Ascending aorta (tissue), 2 donors: ENCODE measurements at regions not wholly inside any gene's neighbourhood (a gene's known extent, or its start where the extent isn't known, plus 50 kb on each side); places are given as distances from the start of the nearest gene placed in this dataset.
"Not testable (repeated sequence)": the region's sequence is repeated elsewhere in the genome, so short reads cannot be mapped to it uniquely, and the experiment has no call there.

Experiments used
- DNase-seq, 2 donors: peaks; one replicate each; pipeline ENCODE4 v3.0.0-alpha.2; 2019; ENCODE audit warnings: low spot score in 2 of 2
- H3K27ac ChIP-seq, 2 donors: fragments of 200-600 bp; sonication (generic); one replicate each; pipeline ENCODE4 v1.5.1; 2016 to 2017; ENCODE audit warnings: mild to moderate bottlenecking in 1 of 2
- H3K27me3 ChIP-seq: fragments of 200-600 bp; sonication (generic); one replicate; pipeline ENCODE4 v1.5.1; 2017
- H3K36me3 ChIP-seq, 2 donors: fragments of 200-600 bp; sonication (generic); one replicate each; pipeline ENCODE4 v1.5.1; 2016
- H3K4me1 ChIP-seq, 2 donors: fragments of 200-600 bp; sonication (generic); one replicate each; pipeline ENCODE4 v1.5.1; 2016 to 2017; ENCODE audit warnings: mild to moderate bottlenecking in 1 of 2
- H3K4me3 ChIP-seq, 2 donors: fragments of 200-600 bp; sonication (generic); one replicate each; pipeline ENCODE4 v1.5.1; 2016 to 2017; ENCODE audit warnings: mild to moderate bottlenecking in 1 of 2
- H3K9me3 ChIP-seq, 2 donors: fragments of 200-600 bp; sonication (generic); one replicate each; pipeline ENCODE4 v1.5.1; 2016
- intact Hi-C: fragments of 100-400 bp; cut with DNase I; formaldehyde crosslinking; loops from one replicate; pipeline ENCODE4 v1.15.1; 2023
- TF ChIP-seq, protein P1 (sequence below), 3 experiments: fragments of 200-600 bp in 2 of 3; fragments of 450-650 bp in 1 of 3; sonication (generic) in 2 of 3; IDR thresholded peaks; one replicate each; pipeline ENCODE4 v1.5.1; 2016 to 2019; ENCODE audit warnings: antibody characterized with exemption in 3 of 3, mild to moderate bottlenecking in 1 of 3, moderate library complexity in 1 of 3

DNA sequence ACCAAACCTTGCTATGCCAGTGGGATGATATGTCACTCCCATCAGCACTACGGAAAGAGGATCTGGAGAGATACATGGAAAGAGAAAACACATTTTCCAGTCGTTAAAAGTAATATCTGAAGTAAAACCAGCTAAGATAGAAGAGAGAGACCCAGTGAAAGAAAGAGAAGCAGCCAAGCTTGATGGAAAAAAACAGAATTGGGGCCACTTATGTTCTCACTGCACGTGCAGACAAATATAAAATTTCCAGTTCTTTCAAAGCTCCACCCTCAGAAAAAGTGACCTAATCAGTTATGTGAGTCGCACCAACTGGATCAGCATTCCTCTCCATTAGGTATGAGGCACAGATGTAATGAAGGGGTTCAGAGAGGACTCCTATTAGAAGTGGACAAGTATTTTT, 266.1 kb downstream of the MTERF1 start:
- Histone ChIP-seq H3K36me3 (no peaks in the 10 kb centered on the region), H3K4me1 (no peaks in the 10 kb centered on the region), H3K27ac (no peak overlapping the region), H3K9me3 (no peaks in the 10 kb centered on the region), H3K4me3 (no peak overlapping the region), H3K27me3 (no peaks in the 10 kb centered on the region)
- TF ChIP-seq, protein P1, sequence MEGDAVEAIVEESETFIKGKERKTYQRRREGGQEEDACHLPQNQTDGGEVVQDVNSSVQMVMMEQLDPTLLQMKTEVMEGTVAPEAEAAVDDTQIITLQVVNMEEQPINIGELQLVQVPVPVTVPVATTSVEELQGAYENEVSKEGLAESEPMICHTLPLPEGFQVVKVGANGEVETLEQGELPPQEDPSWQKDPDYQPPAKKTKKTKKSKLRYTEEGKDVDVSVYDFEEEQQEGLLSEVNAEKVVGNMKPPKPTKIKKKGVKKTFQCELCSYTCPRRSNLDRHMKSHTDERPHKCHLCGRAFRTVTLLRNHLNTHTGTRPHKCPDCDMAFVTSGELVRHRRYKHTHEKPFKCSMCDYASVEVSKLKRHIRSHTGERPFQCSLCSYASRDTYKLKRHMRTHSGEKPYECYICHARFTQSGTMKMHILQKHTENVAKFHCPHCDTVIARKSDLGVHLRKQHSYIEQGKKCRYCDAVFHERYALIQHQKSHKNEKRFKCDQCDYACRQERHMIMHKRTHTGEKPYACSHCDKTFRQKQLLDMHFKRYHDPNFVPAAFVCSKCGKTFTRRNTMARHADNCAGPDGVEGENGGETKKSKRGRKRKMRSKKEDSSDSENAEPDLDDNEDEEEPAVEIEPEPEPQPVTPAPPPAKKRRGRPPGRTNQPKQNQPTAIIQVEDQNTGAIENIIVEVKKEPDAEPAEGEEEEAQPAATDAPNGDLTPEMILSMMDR (IDR thresholded peaks at IDR 0.05): no peak
- intact Hi-C loops: no loop called here
- no peak for DNase-seq

DNA sequence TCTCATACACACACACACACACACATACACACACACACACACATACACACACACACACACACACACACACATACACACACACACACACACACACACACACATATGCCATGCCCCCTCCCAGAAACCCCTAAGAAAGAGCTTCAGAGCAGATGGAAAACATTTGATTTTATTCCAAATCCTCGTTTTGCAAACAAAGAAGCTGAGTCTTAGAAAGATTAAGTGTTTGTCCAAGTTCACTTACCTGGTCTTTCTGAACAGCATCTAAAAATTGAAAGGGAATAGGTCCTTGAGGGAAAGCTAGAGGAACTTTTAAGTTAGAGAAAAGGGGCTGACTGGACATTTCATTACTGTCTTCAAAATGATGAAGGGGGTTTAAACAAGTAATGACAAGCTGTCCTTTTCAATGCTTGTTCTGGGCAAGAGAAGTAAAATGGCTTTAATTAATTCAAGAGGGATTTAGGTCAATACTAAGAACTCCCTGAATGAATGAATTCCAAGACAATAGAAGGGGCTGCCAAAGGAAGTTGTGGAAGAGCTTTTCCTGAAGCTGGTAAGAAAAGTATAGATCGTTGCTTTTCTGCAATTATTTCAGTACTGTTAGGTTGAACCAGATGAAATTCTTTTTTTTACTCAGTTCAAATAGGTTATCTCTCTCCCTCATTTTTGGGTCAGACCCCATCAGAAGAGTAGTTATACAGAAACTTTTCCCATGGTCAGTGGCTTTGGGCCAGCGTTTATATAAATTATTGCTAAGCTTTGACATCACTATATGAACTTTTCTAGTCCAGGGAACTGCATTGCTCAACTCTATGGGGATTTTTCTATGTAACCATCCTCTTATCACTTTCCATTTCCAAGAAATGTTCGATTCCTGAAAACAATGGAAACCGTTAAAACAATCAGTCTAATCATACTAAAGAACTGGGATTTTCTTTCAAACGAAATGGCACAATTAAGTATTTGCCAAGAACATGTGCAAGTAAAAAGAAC, 261.4 kb downstream of the MTERF1 start:
- DNase-seq: no peak
- no peaks in the 10 kb centered on the region for H3K36me3 ChIP-seq
- intact Hi-C loops: no loop called here
- H3K4me3 ChIP-seq: no peak overlapping the region
- TF ChIP-seq, protein P1 (IDR thresholded peaks at IDR 0.05): no peak
- no peaks in the 10 kb centered on the region for H3K27me3 ChIP-seq
- H3K27ac ChIP-seq: no peak overlapping the region
- no peaks in the 10 kb centered on the region for H3K9me3 ChIP-seq
- no peaks in the 10 kb centered on the region for H3K4me1 ChIP-seq

DNA sequence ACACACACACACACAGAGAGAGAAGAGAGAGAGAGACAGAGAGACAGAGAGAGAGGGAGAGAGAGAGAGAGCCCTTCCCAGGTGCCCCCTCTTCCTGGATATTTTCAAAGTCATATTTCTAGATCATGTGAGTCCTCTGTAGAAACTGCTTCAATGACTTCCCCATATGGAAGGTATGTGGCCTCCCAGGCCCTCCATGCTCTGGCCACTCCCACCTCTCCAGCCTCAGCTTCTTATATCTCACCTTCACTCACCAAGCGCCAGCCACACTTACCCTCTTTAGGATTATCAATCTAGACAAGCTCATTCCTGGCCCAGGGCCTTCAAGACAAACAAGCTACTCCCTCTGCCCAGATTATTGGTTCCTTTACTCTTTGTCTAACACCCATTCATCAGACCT, 259.7 kb downstream of the MTERF1 start:
- intact Hi-C loops: no loop called here
- H3K27ac ChIP-seq: no peak overlapping the region
- no peaks in the 10 kb centered on the region for H3K36me3 ChIP-seq
- H3K4me3 ChIP-seq: no peak overlapping the region
- no peaks in the 10 kb centered on the region for H3K27me3 ChIP-seq
- TF ChIP-seq, protein P1 (IDR thresholded peaks at IDR 0.05): no peak
- DNase-seq: no peak
- H3K4me1 ChIP-seq: no peaks in the 10 kb centered on the region
- no peaks in the 10 kb centered on the region for H3K9me3 ChIP-seq

DNA sequence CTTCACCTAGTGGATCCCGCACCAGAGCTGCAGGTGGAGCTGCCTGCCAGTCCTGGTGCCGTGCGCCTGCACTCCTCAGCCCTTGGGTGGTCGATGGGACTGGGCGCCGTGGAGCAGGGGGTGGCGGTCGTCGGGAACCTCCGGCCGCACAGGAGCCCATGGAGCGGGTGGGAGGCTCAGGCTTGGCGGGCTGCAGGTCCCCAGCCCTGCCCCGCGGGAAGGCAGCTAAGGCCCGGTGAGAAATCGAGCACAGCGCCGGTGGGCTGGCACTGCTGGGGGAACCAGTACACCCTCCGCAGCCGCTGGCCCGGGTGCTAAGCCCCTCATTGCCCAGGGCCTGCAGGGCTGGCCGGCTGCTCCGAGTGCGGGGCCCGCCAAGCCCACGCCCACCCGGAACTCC, 253.2 kb downstream of the MTERF1 start:
- H3K27me3 ChIP-seq, intact Hi-C loops, H3K4me1 ChIP-seq, DNase-seq, H3K4me3 ChIP-seq, H3K36me3 ChIP-seq, H3K27ac ChIP-seq, H3K9me3 ChIP-seq: not testable (repeated sequence)

DNA sequence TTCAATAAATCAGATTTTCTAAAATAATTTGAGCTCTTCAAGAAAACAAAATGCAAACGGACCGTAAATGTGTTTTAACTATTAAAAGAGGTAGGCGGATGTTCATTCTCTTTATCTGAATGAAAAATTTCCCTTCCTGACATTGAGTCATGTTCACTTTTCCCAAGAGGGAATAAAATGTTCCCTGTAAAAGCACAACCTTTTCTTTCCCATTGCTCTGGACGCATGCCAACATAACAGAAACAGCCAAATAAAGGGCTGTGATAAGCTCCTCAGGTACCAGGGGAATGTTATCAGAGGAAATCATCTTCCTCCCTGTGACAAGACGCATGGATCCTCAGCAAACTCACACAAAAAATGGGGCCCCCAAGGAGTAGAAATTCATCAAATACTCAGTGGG, 251.8 kb downstream of the MTERF1 start:
- no peaks in the 10 kb centered on the region for H3K9me3 ChIP-seq
- no peaks in the 10 kb centered on the region for H3K36me3 ChIP-seq
- no peak overlapping the region for H3K4me3 ChIP-seq
- TF ChIP-seq, protein P1 (IDR thresholded peaks at IDR 0.05): no peak
- H3K27ac ChIP-seq: no peak overlapping the region
- no peaks in the 10 kb centered on the region for H3K27me3 ChIP-seq
- no peak for DNase-seq
- H3K4me1 ChIP-seq: peaks cover 0 to 7% of the 10 kb centered on the region in 2 donors
- intact Hi-C loops: no loop called here

DNA sequence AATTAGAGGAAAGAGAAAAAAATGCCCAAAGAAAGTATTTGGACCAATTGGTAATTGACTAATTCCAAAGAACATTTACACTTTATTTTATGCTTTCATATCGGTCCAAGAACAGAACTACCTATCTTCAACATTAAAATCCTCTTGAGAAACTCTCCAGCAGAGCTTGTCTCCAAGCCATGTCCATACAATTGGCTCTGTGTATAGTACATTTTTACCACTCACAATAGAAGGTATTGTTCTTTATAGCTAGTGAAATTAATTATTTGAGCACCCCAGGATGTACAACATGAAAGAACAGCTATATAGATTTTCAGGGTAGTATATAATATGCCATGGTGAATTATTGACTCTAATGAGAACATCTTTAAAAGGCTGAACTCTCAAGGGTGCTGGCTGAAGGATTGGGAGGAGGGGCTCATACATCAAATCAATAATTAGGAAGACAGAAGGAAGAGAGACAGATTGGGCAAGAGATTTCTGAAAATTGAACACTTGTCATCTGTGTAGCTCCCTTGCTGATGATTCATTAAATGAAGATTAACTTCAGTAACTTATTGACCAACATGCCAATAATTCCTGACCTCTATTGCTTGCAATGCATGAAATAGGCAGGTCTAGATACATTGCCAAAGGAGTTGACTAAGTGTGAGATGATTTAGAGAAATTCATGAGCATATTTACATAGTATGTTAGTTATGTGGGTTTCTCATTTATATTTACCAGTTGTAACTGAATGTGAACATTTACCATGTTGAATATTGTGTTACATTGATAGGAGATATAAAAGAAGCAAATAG, 249.7 kb downstream of the MTERF1 start:
- no peaks in the 10 kb centered on the region for H3K27me3 ChIP-seq
- DNase-seq: no peak
- intact Hi-C loops: no loop called here
- no peak overlapping the region for H3K27ac ChIP-seq
- no peaks in the 10 kb centered on the region for H3K36me3 ChIP-seq
- peaks cover 0 to 7% of the 10 kb centered on the region in 2 donors for H3K4me1 ChIP-seq
- H3K4me3 ChIP-seq: no peak overlapping the region
- H3K9me3 ChIP-seq: no peaks in the 10 kb centered on the region
- TF ChIP-seq, protein P1 (IDR thresholded peaks at IDR 0.05): no peak
